Kidney (tissue), 13 donors: ENCODE measurements at regions not wholly inside any gene's neighbourhood (a gene's known extent, or its start where the extent isn't known, plus 50 kb on each side); places are given as distances from the start of the nearest gene placed in this dataset.

Source experiments
- DNase-seq, 5 donors: peaks; one replicate each; pipeline ENCODE4 v3.0.0-alpha.2; 2013 to 2020
- FAIRE-seq: peaks from 2 replicates; lab custom pipeline; 2012; peaks lifted over from hg19 to GRCh38; lab: Jason Lieb, UNC
- H3K27ac ChIP-seq, 2 donors: one replicate each; pipeline ENCODE4 v1.7.0; 2013; ENCODE audit warnings: low read depth in 2 of 2, low read length in 2 of 2, inconsistent platforms in 1 of 2
- H3K27me3 ChIP-seq: one replicate; pipeline ENCODE4 v1.7.1; 2013; ENCODE audit warnings: low read length, inconsistent platforms; ENCODE audit not compliant: control insufficient read depth, insufficient read depth
- H3K36me3 ChIP-seq, 3 donors: one replicate each; pipeline versions ENCODE4 v1.7.0 to v1.7.1; 2013; ENCODE audit warnings: low read length in 3 of 3, control low read depth in 1 of 3, inconsistent platforms in 1 of 3; ENCODE audit not compliant: insufficient read depth in 3 of 3, control insufficient read depth in 2 of 3
- H3K4me1 ChIP-seq, 3 donors: one replicate each; pipeline versions ENCODE4 v1.7.0 to v1.7.1; 2013; ENCODE audit warnings: low read length in 3 of 3, inconsistent platforms in 1 of 3, low read depth in 1 of 3; ENCODE audit not compliant: control insufficient read depth in 2 of 3, insufficient read depth in 2 of 3
- H3K4me3 ChIP-seq, 3 donors: one replicate each; pipeline versions ENCODE4 v1.7.0 to v1.8.1; 2013; ENCODE audit warnings: low read length in 3 of 3, control low read depth in 1 of 3, inconsistent platforms in 1 of 3
- H3K9ac ChIP-seq, 3 donors: one replicate each; pipeline versions ENCODE4 v1.7.0 to v1.7.1; 2013; ENCODE audit warnings: low read length in 3 of 3, control low read depth in 1 of 3, inconsistent platforms in 1 of 3
- H3K9me3 ChIP-seq, 3 donors: one replicate each; pipeline versions ENCODE4 v1.7.0 to v1.7.1; 2013; ENCODE audit warnings: low read length in 3 of 3, control low read depth in 1 of 3, inconsistent platforms in 1 of 3; ENCODE audit not compliant: control insufficient read depth in 2 of 3, insufficient read depth in 1 of 3
- CTCF ChIP-seq: IDR thresholded peaks from 3 replicates; pipeline ENCODE4 v1.5.1; 2012; ENCODE audit warnings: mild to moderate bottlenecking, moderate library complexity, borderline replicate concordance; ENCODE audit not compliant: insufficient read depth; ENCODE audit errors: extremely low read depth
- intact Hi-C: fragments of 100-400 bp; cut with DNase I; formaldehyde crosslinking; loops from one replicate; pipeline ENCODE4 v1.11.1; 2022
- donor health status: control.
- donor health status: control.
- donor health status: control.
- donor health status: control.
- donor health status: control.
- donor health status: DM: yes; HTN: yes; CAD: no.
- donor health status: Normal renal cell carcinoma (clear cell type).

DNA sequence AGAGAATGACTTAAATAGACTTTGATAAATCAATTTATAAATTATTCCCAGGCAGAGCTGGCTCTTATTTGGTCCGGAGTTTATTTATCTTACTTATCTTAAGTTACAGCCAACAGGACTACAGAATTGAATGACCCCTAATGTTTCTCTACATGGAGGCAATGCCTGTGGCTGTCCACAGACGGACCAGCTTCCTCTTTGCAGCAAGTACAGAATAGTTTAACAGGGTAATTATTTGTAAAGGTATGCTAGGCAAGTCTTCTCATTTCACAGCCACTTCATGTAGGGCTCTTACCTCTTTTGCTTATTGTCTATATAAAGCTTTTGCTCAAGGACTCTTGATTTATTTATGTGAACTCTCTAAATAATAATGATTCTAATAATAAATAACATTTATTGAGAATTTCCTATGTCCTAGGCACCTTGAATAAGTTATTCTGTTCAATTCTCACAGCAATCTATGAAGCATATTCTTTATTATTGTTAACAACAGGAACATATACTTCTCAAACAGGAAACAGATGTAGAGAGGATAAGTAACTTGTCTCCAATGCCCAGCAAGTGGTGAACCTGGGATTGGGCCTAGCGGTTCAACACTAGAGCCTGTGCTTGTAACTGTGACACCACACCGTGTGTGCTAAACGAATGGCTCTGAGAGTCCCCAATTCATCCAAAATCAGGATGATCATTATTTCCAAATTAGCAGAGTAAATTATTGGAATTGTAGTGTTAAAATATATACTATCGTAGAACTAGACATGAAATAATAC is 58.8 kb upstream of the NXPH2 start:
- no peak for TF ChIP-seq CTCF
- FAIRE-seq (no peak), DNase-seq (no peak)
- no peak overlapping the region for H3K9ac ChIP-seq
- H3K4me1 ChIP-seq: no peaks in the 10 kb centered on the region
- H3K4me3 ChIP-seq: no peak overlapping the region
- no peaks in the 10 kb centered on the region for H3K9me3 ChIP-seq
- no peaks in the 10 kb centered on the region for H3K36me3 ChIP-seq
- intact Hi-C loops: no loop called here
- no peaks in the 10 kb centered on the region for H3K27me3 ChIP-seq
- no peak overlapping the region for H3K27ac ChIP-seq

DNA sequence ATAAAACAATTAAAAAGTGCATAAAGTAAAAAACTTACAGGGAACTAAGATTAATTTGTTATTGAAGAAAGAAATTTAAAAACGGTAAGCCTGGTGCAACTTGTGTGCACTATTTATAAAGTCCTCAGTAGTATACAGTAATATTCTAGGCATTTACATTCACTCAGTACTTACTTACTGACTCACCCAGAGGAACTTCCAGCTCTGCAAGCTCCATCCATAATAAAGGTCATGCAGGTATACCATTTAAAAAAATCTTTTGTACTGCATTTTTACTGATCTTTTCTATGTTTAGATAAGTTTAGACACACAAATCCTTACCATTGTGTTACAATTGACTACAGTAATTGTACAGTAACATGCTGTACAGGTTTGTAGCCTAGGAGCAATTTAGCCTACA is 51.5 kb upstream of the NXPH2 start:
- no peaks in the 10 kb centered on the region for H3K36me3 ChIP-seq
- DNase-seq: no peak
- no peak overlapping the region for H3K9ac ChIP-seq
- H3K4me1 ChIP-seq: no peaks in the 10 kb centered on the region
- no peak for FAIRE-seq
- no peak overlapping the region for H3K27ac ChIP-seq
- no peak for TF ChIP-seq CTCF
- H3K27me3 ChIP-seq: no peaks in the 10 kb centered on the region
- H3K4me3 ChIP-seq: no peak overlapping the region
- intact Hi-C loops: no loop called here
- H3K9me3 ChIP-seq: no peaks in the 10 kb centered on the region

- Histone ChIP-seq H3K27me3 (no peaks in the 10 kb centered on the region), H3K36me3 (no peaks in the 10 kb centered on the region), H3K9ac (no peak overlapping the region), H3K4me1 (no peaks in the 10 kb centered on the region), H3K9me3 (no peaks in the 10 kb centered on the region), H3K4me3 (no peak overlapping the region), H3K27ac (no peak overlapping the region)
- FAIRE-seq: no peak
- intact Hi-C loops: no loop called here
- TF ChIP-seq CTCF: no peak
- DNase-seq: no peak
Observed at GRCh38 chr2:138831154-138831553, 51.0 kb upstream of the NXPH2 start.

GRCh38 chr2:138830547-138830946 is 50.4 kb upstream of the NXPH2 start:
- Histone ChIP-seq H3K9ac (no peak overlapping the region), H3K9me3 (no peaks in the 10 kb centered on the region), H3K27ac (no peak overlapping the region), H3K36me3 (no peaks in the 10 kb centered on the region), H3K4me3 (no peak overlapping the region), H3K4me1 (no peaks in the 10 kb centered on the region), H3K27me3 (no peaks in the 10 kb centered on the region)
- intact Hi-C loops: no loop called here
- FAIRE-seq: no peak
- DNase-seq: no peak
- TF ChIP-seq CTCF: no peak
